GM12878 (cell line): ENCODE measurements at regions not wholly inside any gene's neighbourhood (a gene's known extent, or its start where the extent isn't known, plus 50 kb on each side); places are given as distances from the start of the nearest gene placed in this dataset.

Experiments used
- CBFB ChIP-seq: IDR thresholded peaks from 2 replicates; pipeline ENCODE4 v1.6.1; 2016; ENCODE audit warnings: antibody characterized with exemption, low read depth
- CREB1 ChIP-seq: IDR thresholded peaks from 2 replicates; pipeline ENCODE4 v1.6.1; 2012; ENCODE audit warnings: low read depth, mild to moderate bottlenecking, inconsistent platforms
- EGR1 ChIP-seq, 2 experiments: IDR thresholded peaks; 1 replicate in 1 of 2; 2 replicates in 1 of 2; pipeline ENCODE4 v1.6.1; 2011 to 2012; ENCODE audit warnings: low read depth in 2 of 2, low read length in 2 of 2, borderline replicate concordance in 1 of 2, mild to moderate bottlenecking in 1 of 2, moderate library complexity in 1 of 2
- IKZF2 ChIP-seq, 2 experiments: fragments of 450-650 bp; IDR thresholded peaks; 2 replicates each; pipeline ENCODE4 v1.6.1; 2017; ENCODE audit warnings: mild to moderate bottlenecking in 2 of 2, moderate library complexity in 2 of 2
- MTA3 ChIP-seq: IDR thresholded peaks from 2 replicates; pipeline ENCODE4 v1.6.1; 2012; ENCODE audit warnings: low read length, inconsistent platforms, borderline replicate concordance
- NFYB ChIP-seq: IDR thresholded peaks from 2 replicates; pipeline ENCODE4 v1.6.1; 2011; ENCODE audit warnings: low read depth, mild to moderate bottlenecking, low read length, improper control_type of control experiment, moderate library complexity; ENCODE audit not compliant: insufficient read depth
- NRF1 ChIP-seq: conservative IDR thresholded peaks from 2 replicates; pipeline ENCODE4 v1.6.1; 2011; ENCODE audit warnings: mild to moderate bottlenecking, low read depth, low read length, improper control_type of control experiment
- PAX5 ChIP-seq: IDR thresholded peaks from 2 replicates; pipeline ENCODE4 v1.6.1; 2011; ENCODE audit warnings: low read depth, low read length, borderline replicate concordance
- POLR2A ChIP-seq: IDR thresholded peaks from 2 replicates; pipeline ENCODE4 v1.6.1; 2011; ENCODE audit warnings: low read depth, mild to moderate bottlenecking, low read length
- POLR2AphosphoS5 ChIP-seq: IDR thresholded peaks from 2 replicates; pipeline ENCODE4 v1.6.1; 2011; ENCODE audit warnings: mild to moderate bottlenecking, low read length, inconsistent platforms
- RFX5 ChIP-seq: IDR thresholded peaks from 2 replicates; pipeline ENCODE4 v1.6.1; 2011; ENCODE audit warnings: low read depth, low read length, improper control_type of control experiment
- ZNF274 ChIP-seq: IDR thresholded peaks from one replicate; pipeline ENCODE4 v1.8.0; 2011; ENCODE audit not compliant: insufficient read length, insufficient read depth
- TF ChIP-seq, protein P1 (sequence below), 3 experiments: IDR thresholded peaks in 2 of 3; conservative IDR thresholded peaks in 1 of 3; 2 replicates each; pipeline ENCODE4 v1.5.1; 2011; ENCODE audit warnings: low read depth in 3 of 3, low read length in 3 of 3, mild to moderate bottlenecking in 3 of 3, control low read depth in 2 of 3, moderate library complexity in 2 of 3, inconsistent platforms in 1 of 3, mixed read lengths in 1 of 3; ENCODE audit not compliant: control insufficient read depth in 2 of 3, insufficient read depth in 1 of 3; ENCODE audit errors: extremely low read depth in 1 of 3

DNA sequence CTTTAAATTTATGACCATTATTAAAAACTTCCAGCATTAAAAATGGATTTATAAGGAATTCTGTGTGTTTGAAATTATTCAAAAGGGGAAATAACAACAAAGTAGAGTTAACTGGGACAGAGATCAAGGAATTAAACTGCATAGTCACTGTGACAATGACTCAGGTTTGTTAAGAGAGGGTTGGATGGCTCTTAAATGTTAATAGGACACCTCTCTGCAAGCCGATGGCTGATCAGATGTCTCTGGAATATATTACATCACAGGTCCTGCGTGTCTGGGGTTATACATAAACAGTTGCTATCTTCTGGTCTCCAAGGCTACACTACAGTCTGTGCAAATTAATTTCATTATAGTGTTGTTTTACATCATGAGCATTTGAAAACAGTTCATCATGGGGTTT, 574.3 kb downstream of the COL12A1 start:
- TF ChIP-seq, protein P1, sequence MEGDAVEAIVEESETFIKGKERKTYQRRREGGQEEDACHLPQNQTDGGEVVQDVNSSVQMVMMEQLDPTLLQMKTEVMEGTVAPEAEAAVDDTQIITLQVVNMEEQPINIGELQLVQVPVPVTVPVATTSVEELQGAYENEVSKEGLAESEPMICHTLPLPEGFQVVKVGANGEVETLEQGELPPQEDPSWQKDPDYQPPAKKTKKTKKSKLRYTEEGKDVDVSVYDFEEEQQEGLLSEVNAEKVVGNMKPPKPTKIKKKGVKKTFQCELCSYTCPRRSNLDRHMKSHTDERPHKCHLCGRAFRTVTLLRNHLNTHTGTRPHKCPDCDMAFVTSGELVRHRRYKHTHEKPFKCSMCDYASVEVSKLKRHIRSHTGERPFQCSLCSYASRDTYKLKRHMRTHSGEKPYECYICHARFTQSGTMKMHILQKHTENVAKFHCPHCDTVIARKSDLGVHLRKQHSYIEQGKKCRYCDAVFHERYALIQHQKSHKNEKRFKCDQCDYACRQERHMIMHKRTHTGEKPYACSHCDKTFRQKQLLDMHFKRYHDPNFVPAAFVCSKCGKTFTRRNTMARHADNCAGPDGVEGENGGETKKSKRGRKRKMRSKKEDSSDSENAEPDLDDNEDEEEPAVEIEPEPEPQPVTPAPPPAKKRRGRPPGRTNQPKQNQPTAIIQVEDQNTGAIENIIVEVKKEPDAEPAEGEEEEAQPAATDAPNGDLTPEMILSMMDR (IDR thresholded peaks at IDR 0.05 in 2 of 3, conservative IDR thresholded peaks at IDR 0.05 in 1 of 3; ENCODE audit: control insufficient read depth in 2 of 3, extremely low read depth in 1 of 3, insufficient read depth in 1 of 3, low read depth in 3 of 3, low read length in 3 of 3) = no peak
- no peak for TF ChIP-seq CBFB
- TF ChIP-seq MTA3 = no peak
- no peak for TF ChIP-seq PAX5
- TF ChIP-seq NRF1 = no peak
- TF ChIP-seq POLR2A = no peak
- TF ChIP-seq CREB1 = no peak
- TF ChIP-seq IKZF2 (IDR thresholded peaks at IDR 0.05) = no peak
- no peak for TF ChIP-seq EGR1 (IDR thresholded peaks at IDR 0.05; ENCODE audit: borderline replicate concordance in 1 of 2, low read depth in 2 of 2, low read length in 2 of 2)
- TF ChIP-seq RFX5 = no peak
- no peak for TF ChIP-seq POLR2AphosphoS5
- no peak for TF ChIP-seq NFYB
- TF ChIP-seq ZNF274 = no peak
